Activated T-cell treated with anti-CD3 and anti-CD28 coated beads for 1 hour (primary cell): ENCODE measurements at regions not wholly inside any gene's neighbourhood (a gene's known extent, or its start where the extent isn't known, plus 50 kb on each side); places are given as distances from the start of the nearest gene placed in this dataset.
"Not testable (repeated sequence)": the region's sequence is repeated elsewhere in the genome, so short reads cannot be mapped to it uniquely, and the experiment has no call there.

Experiments
- DNase-seq: peaks from one replicate; pipeline ENCODE4 v3.0.0-alpha.2; 2020; ENCODE audit warnings: low read depth

- DNase-seq, result no peak
These were observed 207.7 kb downstream of the YTHDC2 start for GRCh38 chr5:113721171-113721570.

- no peak for DNase-seq
These were observed 209.5 kb downstream of the YTHDC2 start for GRCh38 chr5:113723021-113723420.

- no peak for DNase-seq
These were observed 222.3 kb downstream of the YTHDC2 start for GRCh38 chr5:113735751-113736150.

- DNase-seq, result no peak
These were observed 228.7 kb downstream of the YTHDC2 start for GRCh38 chr5:113742176-113742575.

DNA sequence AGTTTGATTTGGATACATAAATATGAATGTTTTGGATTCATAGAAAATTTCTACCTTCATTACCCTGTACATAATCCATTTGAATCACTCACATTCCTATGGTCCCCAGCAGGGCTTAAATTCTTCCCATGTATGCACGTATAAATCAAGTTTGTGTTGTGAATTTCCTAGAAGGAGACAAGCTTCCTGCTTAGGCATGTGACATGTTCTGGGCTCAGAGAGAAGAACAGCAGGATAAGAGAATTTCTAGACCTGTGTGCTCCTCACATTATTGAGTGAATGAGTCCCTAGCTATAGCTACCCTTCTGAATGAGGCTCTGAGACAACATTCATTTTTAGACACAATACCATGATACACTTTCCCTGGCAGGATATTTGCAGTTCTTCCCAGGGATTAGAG is 229.1 kb downstream of the YTHDC2 start:
- DNase-seq, result no peak

GRCh38 chr5:113748403-113748802 is 234.9 kb downstream of the YTHDC2 start:
- DNase-seq, result no peak

- no peak for DNase-seq
These were observed 235.8 kb downstream of the YTHDC2 start for GRCh38 chr5:113749334-113749733.

DNA sequence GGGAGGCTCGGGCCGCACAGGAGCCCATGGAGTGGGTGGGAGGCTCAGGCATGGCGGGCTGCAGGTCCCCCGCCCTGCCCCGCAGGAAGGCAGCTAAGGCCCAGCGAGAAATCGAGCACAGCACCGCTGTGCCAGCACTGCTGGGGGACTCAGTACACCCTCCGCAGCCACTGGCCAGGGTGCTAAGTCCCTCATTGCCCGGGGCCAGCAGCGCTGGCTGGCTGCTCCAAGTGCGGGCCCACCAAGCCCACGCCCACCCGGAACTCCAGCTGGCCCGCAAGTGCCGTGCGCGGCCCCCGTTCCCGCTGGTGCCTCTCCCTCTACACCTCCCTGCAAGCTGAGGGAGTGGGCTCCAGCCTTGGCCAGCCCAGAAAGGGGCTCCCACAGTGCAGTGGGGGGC is 239.7 kb downstream of the YTHDC2 start:
- DNase-seq, result not testable (repeated sequence)

DNA sequence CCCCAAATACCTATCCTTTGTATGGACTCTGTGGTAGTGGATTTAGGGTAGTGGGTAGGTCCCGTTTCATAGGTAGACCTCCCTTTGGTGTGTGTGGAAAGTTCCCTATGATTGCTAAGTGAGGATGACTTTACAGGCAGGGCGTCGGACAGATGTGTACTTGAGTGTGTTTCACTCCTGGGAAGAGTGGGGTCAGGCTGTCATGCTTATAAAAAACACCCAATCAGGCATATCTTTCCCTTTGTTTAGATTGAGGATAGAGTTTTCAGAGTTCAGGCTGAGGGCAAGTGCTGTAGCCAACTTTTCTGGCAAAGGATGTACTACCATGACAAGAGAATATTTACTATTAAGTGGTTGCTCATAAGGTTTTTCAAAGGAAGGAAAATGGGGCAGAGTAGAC is 242.0 kb downstream of the YTHDC2 start:
- no peak for DNase-seq

DNA sequence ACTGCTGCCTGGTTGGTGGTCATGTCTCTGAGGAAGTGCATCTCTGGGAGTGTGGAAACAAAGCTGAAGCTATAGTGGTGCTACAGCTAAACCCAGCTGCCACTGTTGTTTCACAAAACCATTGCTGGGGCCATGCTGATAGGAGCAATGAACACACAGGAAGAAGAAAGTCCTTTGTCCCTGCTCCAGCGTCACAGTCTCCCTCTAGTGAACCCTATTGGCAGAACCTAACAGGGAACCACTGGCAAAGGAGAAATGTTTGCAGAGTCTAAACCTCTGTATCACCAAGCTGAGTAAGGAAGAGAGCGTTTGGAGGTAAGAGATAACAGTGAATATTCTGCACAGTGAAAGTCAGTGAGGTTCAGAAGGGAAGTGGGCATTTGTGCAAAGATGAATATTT is 244.0 kb downstream of the YTHDC2 start:
- no peak for DNase-seq

GRCh38 chr5:113759505-113759904 is 246.0 kb downstream of the YTHDC2 start:
- no peak for DNase-seq

- no peak for DNase-seq
These were observed 247.0 kb downstream of the YTHDC2 start for GRCh38 chr5:113760486-113760885.

DNA sequence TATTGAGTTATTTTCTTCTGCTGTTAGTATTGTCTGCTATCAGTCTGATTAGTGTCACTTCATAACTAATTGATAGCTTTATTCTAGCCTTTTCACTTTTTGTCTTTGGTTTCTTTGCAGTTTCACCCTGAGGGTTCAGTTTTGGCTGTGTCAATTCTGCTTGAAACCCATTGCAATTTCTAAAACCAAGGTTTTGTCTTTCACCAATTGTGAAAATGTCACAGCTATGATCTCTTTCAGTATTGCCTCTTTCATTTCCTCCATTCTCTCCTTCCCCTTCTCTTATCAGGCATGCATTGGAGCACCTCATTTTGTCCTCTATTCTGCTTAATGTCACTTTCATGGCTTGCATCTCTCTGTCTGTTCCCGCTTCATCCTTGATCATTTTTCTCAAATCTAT is 248.1 kb downstream of the YTHDC2 start:
- DNase-seq, result no peak

DNA sequence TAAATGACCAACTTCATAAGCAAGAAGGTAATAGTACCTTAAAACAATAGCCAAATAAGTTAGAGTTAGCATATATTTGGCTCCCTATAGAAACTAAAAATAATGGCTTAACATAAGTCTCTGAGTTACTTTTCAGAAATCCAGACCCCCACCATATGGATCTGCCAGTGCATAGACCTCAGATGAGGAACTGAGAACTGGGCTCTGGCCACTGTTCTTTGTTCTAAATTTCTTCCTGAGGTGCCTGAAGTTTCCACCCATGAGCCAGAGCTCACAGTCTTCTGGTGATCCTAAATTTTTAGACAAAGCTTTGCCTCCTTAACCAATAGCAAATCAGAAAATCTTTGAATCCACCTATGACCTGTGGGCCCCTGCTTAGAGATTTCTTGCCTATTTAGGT is 250.9 kb downstream of the YTHDC2 start:
- DNase-seq, result no peak

GRCh38 chr5:113766827-113767226 is 253.3 kb downstream of the YTHDC2 start:
- not testable (repeated sequence) for DNase-seq

DNA sequence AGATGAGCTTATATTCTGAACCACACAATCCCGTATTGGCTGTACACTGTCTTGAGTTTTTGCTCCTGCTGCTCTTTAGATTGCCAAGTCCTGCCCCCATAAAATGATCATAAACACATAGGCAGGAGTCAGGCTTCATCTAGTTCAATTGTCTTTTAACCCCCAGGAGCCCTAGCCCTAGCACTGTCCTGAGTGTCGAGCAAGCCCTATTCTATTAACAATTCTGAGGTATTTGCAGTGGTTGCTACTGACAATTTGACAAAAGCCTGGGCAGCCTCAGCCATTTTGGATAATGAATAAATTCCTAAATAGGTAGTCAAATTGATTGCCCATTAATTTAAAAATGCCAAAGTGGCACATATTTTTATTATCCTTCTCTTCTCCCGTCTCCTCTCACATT is 257.2 kb downstream of the YTHDC2 start:
- no peak for DNase-seq

DNA sequence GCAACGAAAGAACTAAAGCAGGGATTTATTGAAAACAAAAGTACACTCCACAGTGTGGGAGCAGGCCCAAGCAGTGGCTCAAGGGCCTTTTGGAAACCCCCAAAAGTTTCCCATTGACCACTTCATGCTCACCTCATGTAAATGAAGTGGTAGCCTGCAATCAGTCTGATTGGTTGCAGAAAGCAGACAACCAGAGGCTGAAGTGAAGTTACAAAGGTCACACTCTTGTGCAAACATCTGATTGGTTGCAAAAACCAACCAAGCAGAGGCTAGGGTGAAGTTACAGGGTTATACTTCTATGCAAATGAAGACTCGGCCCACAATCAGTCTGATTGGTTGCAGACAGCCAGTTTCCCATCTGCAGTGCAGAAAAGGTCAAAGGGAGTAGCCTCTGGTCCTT is 258.0 kb downstream of the YTHDC2 start:
- DNase-seq, result no peak

DNA sequence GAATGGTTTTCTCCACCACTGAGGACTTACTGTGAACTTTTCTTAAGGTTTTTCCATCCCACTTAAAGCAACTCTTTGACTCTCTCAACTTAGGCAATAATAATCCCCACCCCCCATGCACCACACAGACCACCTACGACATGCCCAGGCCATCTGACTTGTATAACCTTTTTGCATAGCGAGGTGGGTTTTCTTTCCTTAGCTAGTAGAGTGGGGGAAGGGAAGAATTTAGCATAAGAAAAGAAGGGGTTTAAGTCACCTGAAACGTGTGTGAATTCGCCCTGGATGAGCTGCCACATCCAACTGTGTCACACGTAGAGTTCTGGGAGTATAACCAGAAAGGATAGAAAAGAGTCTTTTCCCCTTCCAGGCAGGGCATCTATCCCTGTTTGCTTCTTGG is 262.7 kb downstream of the YTHDC2 start:
- no peak for DNase-seq

DNA sequence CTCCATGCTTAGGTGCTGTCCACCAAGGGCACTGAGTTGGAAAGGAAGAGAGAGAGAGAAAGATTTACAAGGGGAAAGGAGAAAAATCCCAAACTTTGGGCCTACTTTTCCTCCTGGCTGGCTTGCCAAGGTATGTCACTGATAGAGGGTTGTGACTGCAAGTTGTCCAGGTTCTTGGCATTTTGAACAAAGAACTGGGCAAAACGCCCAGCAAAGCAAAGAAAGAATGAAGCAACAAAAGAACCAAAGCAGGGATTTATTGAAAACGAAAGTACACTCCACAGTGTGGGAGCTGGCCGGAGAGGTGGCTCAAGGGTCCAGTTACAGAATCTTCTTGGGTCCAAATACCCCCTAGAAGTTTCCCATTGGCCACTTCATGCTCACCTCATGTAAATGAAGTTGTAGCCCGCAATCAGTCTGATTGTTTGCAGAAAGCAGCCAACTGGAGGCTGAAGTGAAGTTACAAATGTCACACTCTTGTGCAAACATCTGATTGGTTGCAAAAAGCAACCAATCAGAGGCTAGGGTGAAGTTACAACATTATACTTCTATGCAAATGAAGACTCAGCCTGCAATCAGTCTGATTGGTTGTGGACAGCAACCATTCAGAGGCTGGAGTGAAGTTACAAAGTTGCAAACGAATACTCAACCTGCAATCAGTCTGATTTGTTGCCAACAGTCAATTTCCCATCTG is 263.5 kb downstream of the YTHDC2 start:
- DNase-seq, result no peak

DNA sequence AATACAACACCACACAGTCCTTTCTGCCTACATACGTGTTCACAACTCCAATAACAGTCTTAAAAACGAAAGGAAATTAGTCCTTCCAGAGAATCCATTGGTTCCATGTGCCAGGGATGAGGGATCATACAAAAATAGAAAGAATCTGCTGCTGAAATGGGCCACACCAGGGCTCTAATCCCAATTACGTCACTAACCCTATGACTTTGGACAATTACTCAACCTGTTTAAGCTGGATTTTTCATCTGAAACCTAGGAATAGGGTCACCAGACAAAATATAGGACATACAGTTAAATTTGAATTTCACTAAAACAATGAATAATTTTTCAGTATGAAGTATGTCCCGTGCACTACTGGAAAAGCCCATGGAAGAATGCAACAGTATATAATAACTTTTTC is 264.7 kb downstream of the YTHDC2 start:
- DNase-seq, result no peak

DNA sequence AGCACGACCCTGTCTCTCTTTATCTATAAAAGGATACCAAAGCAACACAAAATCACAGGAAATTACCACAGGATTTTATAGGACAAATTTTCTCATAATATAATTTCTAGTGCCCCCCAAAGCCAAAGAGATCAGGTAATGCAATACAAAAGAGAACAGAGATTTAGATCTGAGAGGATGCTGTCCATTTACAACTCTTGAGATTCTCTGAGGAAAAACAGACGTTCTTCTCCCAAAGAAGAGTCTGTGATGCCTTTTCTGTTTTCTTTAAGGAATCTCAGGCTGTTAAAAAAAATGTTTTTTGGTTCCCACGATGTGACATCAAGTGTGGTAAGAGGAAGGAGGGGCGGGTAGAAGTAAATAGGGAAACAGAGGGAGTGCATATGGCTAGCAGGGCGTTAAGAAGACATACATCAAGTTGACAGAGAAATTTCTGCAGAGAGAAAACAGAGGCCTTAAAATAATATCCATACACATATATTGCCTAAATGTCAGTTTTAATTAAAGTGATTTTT is 274.7 kb downstream of the YTHDC2 start:
- DNase-seq, result no peak

DNA sequence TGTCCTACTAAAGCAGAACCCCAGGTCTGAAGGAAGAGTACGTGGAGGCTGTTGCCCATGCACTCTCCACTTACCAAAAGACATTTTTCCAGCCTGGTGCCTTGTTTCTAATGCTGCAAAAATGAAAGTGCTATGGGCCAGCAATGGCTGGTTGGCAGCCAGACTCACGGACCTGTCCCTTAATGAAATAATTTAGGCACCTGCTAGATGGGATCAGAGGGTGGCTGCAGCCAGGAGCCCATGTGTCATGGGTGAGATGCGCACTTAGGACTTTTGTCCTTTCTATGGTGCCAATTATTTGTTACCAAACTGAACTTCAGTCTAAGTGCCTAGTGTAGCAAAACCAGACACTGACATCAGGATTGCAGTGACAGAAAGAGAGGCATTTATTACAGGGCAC is 276.3 kb downstream of the YTHDC2 start:
- DNase-seq, result no peak

- DNase-seq, result no peak
These were observed 279.3 kb downstream of the YTHDC2 start for GRCh38 chr5:113792806-113793205.

DNA sequence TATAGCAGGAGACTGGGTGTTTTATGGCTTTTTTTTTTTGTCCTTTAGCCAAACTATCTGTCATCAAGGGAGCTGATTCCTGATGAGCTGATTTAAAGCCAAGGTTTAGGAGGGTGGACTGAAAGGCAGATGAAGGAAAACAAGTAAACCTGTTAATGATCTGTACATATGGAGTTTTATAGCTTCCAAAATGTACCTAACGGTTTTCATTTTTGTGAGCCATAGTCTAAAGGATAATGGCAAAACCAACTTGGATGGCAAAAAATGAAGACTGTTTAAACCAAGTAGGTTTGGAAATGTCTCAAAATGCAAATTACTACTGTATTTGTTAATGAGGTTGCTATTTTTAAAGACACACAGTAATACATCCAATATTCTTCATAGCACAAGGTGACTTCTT is 281.5 kb downstream of the YTHDC2 start:
- no peak for DNase-seq
